GM12878 (cell line): ENCODE measurements at regions not wholly inside any gene's neighbourhood (a gene's known extent, or its start where the extent isn't known, plus 50 kb on each side); places are given as distances from the start of the nearest gene placed in this dataset.

Experiments
- ATAC-seq: fragments of 200-7000 bp; cut with Tn5 transposase; 3 replicates; pipeline ENCODE4 v1.9.1; 2020; ENCODE audit warnings: mild to moderate bottlenecking, moderate library complexity
- BruUV-seq: library from RNA; stranded (reverse); fragments of 400-500 nt; replicated peaks from 2 replicates; lab custom pipeline; 2021; lab: Mats Ljungman, UMichigan
- CTCF ChIA-PET: fragments of 300-600 bp; sonication (Branson Sonifier 250); formaldehyde crosslinking; extraction: SDS; loops from one replicate; lab custom pipeline; 2021; ENCODE audit warnings: inconsistent platforms; lab: Yijun Ruan, JAX
- POLR2A ChIA-PET: fragments of 350-600 bp; formaldehyde crosslinking; extraction: SDS; loops from one replicate; lab custom pipeline; 2021; ENCODE audit warnings: inconsistent platforms; lab: Charles Lee
- RAD21 ChIA-PET: fragments of 300-600 bp; sonication (Branson Sonifier 250); formaldehyde crosslinking; loops from one replicate; lab custom pipeline; 2023; ENCODE audit warnings: antibody characterized with exemption; ENCODE audit not compliant: unreplicated experiment; lab: Charles Lee
- SMC1A ChIA-PET: fragments of 300-600 bp; sonication (Branson Sonifier 250); formaldehyde crosslinking; loops from one replicate; lab custom pipeline; 2023; ENCODE audit not compliant: unreplicated experiment, uncharacterized antibody; lab: Charles Lee
- DNase-seq: peaks from one replicate; pipeline ENCODE4 v3.0.0-alpha.2; 2011; ENCODE audit warnings: low read depth, low spot score
- FAIRE-seq: peaks from 3 replicates; lab custom pipeline; 2011; peaks lifted over from hg19 to GRCh38; lab: Jason Lieb, UNC
- H2AFZ ChIP-seq: 2 replicates; pipeline ENCODE4 v1.6.0; 2011; ENCODE audit warnings: low read depth, low read length, control low read depth; ENCODE audit not compliant: control insufficient read depth
- H3K27ac ChIP-seq: 2 replicates; pipeline ENCODE4 v1.5.1; 2011; ENCODE audit warnings: control low read depth; ENCODE audit not compliant: control insufficient read depth, insufficient read depth
- H3K27me3 ChIP-seq, 2 experiments: replicated peaks in 1 of 2; 2 replicates each; pipeline versions ENCODE4 v1.6.0 to v1.6.1; 2011; ENCODE audit warnings: low read length in 1 of 2; ENCODE audit not compliant: control insufficient read depth in 2 of 2, insufficient read depth in 2 of 2
- H3K36me3 ChIP-seq, 2 experiments: 2 replicates each; pipeline ENCODE4 v1.5.1; 2011; ENCODE audit warnings: low read length in 1 of 2; ENCODE audit not compliant: control insufficient read depth in 2 of 2, insufficient read depth in 2 of 2
- H3K4me1 ChIP-seq: 2 replicates; pipeline ENCODE4 v1.6.1; 2011; ENCODE audit warnings: mild to moderate bottlenecking, low read length, moderate library complexity, mixed read lengths; ENCODE audit not compliant: control insufficient read depth, insufficient read depth
- H3K4me2 ChIP-seq: 2 replicates; pipeline ENCODE4 v1.6.0; 2011; ENCODE audit warnings: control low read depth; ENCODE audit not compliant: control insufficient read depth, insufficient read depth
- H3K4me3 ChIP-seq: fragments of 200-600 bp; sonication (generic); 2 replicates; pipeline ENCODE4 v1.5.1; 2016
- H3K79me2 ChIP-seq: 2 replicates; pipeline ENCODE4 v1.6.0; 2011; ENCODE audit warnings: low read length; ENCODE audit not compliant: control insufficient read depth, insufficient read depth
- H3K9ac ChIP-seq: 2 replicates; pipeline ENCODE4 v1.8.0; 2011; ENCODE audit warnings: low read length, control low read depth, mixed read lengths; ENCODE audit not compliant: control insufficient read depth, insufficient read depth
- H3K9me3 ChIP-seq: replicated peaks from 3 replicates; pipeline ENCODE4 v1.5.1; 2011; ENCODE audit warnings: mild to moderate bottlenecking, low read length; ENCODE audit not compliant: control insufficient read depth, insufficient read depth
- H4K20me1 ChIP-seq: 2 replicates; pipeline ENCODE4 v1.6.0; 2011; ENCODE audit not compliant: control insufficient read depth, insufficient read depth
- ATF2 ChIP-seq: IDR thresholded peaks from 2 replicates; pipeline ENCODE4 v1.6.1; 2012; ENCODE audit warnings: low read length, inconsistent platforms
- CBFB ChIP-seq: IDR thresholded peaks from 2 replicates; pipeline ENCODE4 v1.6.1; 2016; ENCODE audit warnings: antibody characterized with exemption, low read depth
- CHD1 ChIP-seq: IDR thresholded peaks from 2 replicates; pipeline ENCODE4 v1.6.1; 2012; ENCODE audit warnings: low read depth, low read length, improper control_type of control experiment
- CHD2 ChIP-seq: IDR thresholded peaks from 2 replicates; pipeline ENCODE4 v1.6.1; 2011; ENCODE audit warnings: low read depth, low read length, improper control_type of control experiment, borderline replicate concordance
- CREB1 ChIP-seq: IDR thresholded peaks from 2 replicates; pipeline ENCODE4 v1.6.1; 2012; ENCODE audit warnings: low read depth, mild to moderate bottlenecking, inconsistent platforms
- EED ChIP-seq: sonication (generic); IDR thresholded peaks from 2 replicates; pipeline ENCODE4 v1.6.1; 2016; ENCODE audit warnings: antibody characterized with exemption, low read depth
- EP300 ChIP-seq, 2 experiments: fragments of 150-350 bp in 1 of 2; IDR thresholded peaks; 2 replicates each; pipeline ENCODE4 v1.6.1; 2011 to 2012; ENCODE audit warnings: low read depth in 2 of 2, low read length in 2 of 2, borderline replicate concordance in 1 of 2, improper control_type of control experiment in 1 of 2, inconsistent platforms in 1 of 2; ENCODE audit not compliant: control insufficient read depth in 1 of 2
- ESRRA ChIP-seq: IDR thresholded peaks from 2 replicates; pipeline ENCODE4 v1.6.1; 2012; ENCODE audit warnings: mild to moderate bottlenecking, low read length, improper control_type of control experiment
- KLF5 ChIP-seq: fragments of 450-650 bp; IDR thresholded peaks from 2 replicates; pipeline ENCODE4 v1.6.1; 2014; ENCODE audit warnings: mild to moderate bottlenecking; ENCODE audit not compliant: partially characterized antibody
- MTA3 ChIP-seq: IDR thresholded peaks from 2 replicates; pipeline ENCODE4 v1.6.1; 2012; ENCODE audit warnings: low read length, inconsistent platforms, borderline replicate concordance
- RELB ChIP-seq: fragments of 450-650 bp; IDR thresholded peaks from 2 replicates; pipeline ENCODE4 v1.6.1; 2017; ENCODE audit warnings: low read depth, mild to moderate bottlenecking, moderate library complexity
- ZBTB11 ChIP-seq: fragments of 450-650 bp; formaldehyde crosslinking; IDR thresholded peaks from 2 replicates; pipeline ENCODE4 v1.5.0; 2022; ENCODE audit warnings: mild to moderate bottlenecking, missing genetic modification characterization
- ZBTB33 ChIP-seq: fragments of 450-650 bp; IDR thresholded peaks from 2 replicates; pipeline ENCODE4 v1.6.1; 2017; ENCODE audit warnings: mild to moderate bottlenecking
- ZNF24 ChIP-seq: fragments of 450-650 bp; IDR thresholded peaks from 2 replicates; pipeline ENCODE4 v1.6.1; 2017; ENCODE audit warnings: antibody characterized with exemption, mild to moderate bottlenecking
- ZNF384 ChIP-seq: IDR thresholded peaks from 2 replicates; pipeline ENCODE4 v1.6.1; 2012; ENCODE audit warnings: low read depth, mild to moderate bottlenecking, low read length, improper control_type of control experiment, borderline replicate concordance
- WGBS: methylation state at CpG from one replicate; pipeline ENCODE4 v1.1.6; 2016; ENCODE audit warnings: low lambda C conversion rate; ENCODE audit not compliant: insufficient replicate concordance, insufficient coverage; ENCODE audit errors: missing lambda C conversion rate; 5-methylcytosine and 5-hydroxymethylcytosine counted together
- in situ Hi-C: fragments of 300-500 bp; cut with MboI; formaldehyde crosslinking; loops from 9 replicates; pipeline ENCODE4 v1.14.3; 2018; ENCODE audit warnings: mixed read lengths
- intact Hi-C: fragments of 100-400 bp; cut with micrococcal nuclease; formaldehyde crosslinking; loops from one replicate; pipeline ENCODE4 v1.14.2; 2022; ENCODE audit not compliant: unreplicated experiment

- TF ChIP-seq RELB (no peak), EP300 (IDR thresholded peaks at IDR 0.05; ENCODE audit: borderline replicate concordance in 1 of 2, control insufficient read depth in 1 of 2, low read depth in 2 of 2, low read length in 2 of 2) (no peak)
- TF ChIP-seq, all 136 proteins: peak for 0
Observed at GRCh38 chr1:185393815-185394214, 76.8 kb upstream of the IVNS1ABP start (continued).

- RAD21 ChIA-PET = interaction anchor here (0.7 to 0.9 kb wide), 2 partner anchors 203 to 287 kb away, joined by 3 read pairs; no protein-coding TSS in a partner anchor
- SMC1A ChIA-PET = interaction anchor here (0.9 kb wide), 1 partner anchor 10 kb away, joined by 3 read pairs; no protein-coding TSS in a partner anchor
- WGBS = 75% methylated on average over 4 of the region's 4 CpGs
- BruUV-seq = no TSS peak
- DNase-seq = no peak
- POLR2A ChIA-PET = interaction anchor here (0.7 kb wide), 1 partner anchor 79 kb away, joined by 9 read pairs; no protein-coding TSS in a partner anchor
- in situ Hi-C loops = no loop called here
- Histone ChIP-seq H3K27me3 (no peaks in the 10 kb centered on the region), H4K20me1 (no peaks in the 10 kb centered on the region), H2AFZ (no peak overlapping the region), H3K9me3 (no peaks in the 10 kb centered on the region), H3K4me1 (no peaks in the 10 kb centered on the region), H3K9ac (no peak overlapping the region), H3K27ac (no peak overlapping the region), H3K36me3 (no peaks in the 10 kb centered on the region), H3K4me2 (no peak overlapping the region), H3K4me3 (no peak overlapping the region), H3K79me2 (no peaks in the 10 kb centered on the region)
- no peak for ATAC-seq
- CTCF ChIA-PET = no interaction called here
- FAIRE-seq = no peak
- intact Hi-C loops = no loop called here
- TF ChIP-seq ZNF384 (no peak), CREB1 (no peak), CHD1 (no peak), EED (no peak), KLF5 (no peak), CHD2 (no peak), MTA3 (no peak), ZBTB11 (CRISPR knock-in tag) (no peak), ESRRA (no peak), ATF2 (no peak), ZBTB33 (no peak), CBFB (no peak), ZNF24 (no peak)
Observed at GRCh38 chr1:185393205-185393604, 76.2 kb upstream of the IVNS1ABP start.
